Colonic mucosa (tissue), 4 donors: ENCODE measurements at regions not wholly inside any gene's neighbourhood (a gene's known extent, or its start where the extent isn't known, plus 50 kb on each side); places are given as distances from the start of the nearest gene placed in this dataset.

ENCODE experiments used
- DNase-seq: peaks from one replicate; pipeline ENCODE4 v3.0.0-alpha.2; 2020
- H3K27ac ChIP-seq: fragments of 200-600 bp; one replicate; pipeline ENCODE4 v1.8.0; 2021
- H3K27me3 ChIP-seq: fragments of 200-600 bp; one replicate; pipeline ENCODE4 v1.8.0; 2021
- H3K36me3 ChIP-seq: fragments of 200-600 bp; one replicate; pipeline ENCODE4 v1.8.0; 2021
- H3K4me1 ChIP-seq: fragments of 200-600 bp; one replicate; pipeline ENCODE4 v1.8.0; 2021; ENCODE audit warnings: mild to moderate bottlenecking
- H3K4me3 ChIP-seq: fragments of 200-600 bp; one replicate; pipeline ENCODE4 v1.8.0; 2021
- H3K9ac ChIP-seq, 2 donors: one replicate each; pipeline ENCODE4 v1.7.0; 2013; ENCODE audit warnings: control low read depth in 2 of 2, low read depth in 2 of 2, low read length in 2 of 2
- H3K9me3 ChIP-seq: fragments of 200-600 bp; one replicate; pipeline ENCODE4 v1.8.0; 2021
- intact Hi-C: fragments of 100-400 bp; cut with DNase I; formaldehyde crosslinking; loops from one replicate; pipeline ENCODE4 v1.14.1; 2022
- TF ChIP-seq, protein P1 (sequence below): fragments of 200-600 bp; IDR thresholded peaks from one replicate; pipeline ENCODE4 v1.8.0; 2022; ENCODE audit warnings: antibody characterized with exemption, mild to moderate bottlenecking
- donor health status: healthy.
- donor health status: DM: no; HTN: no; CAD: no.
- donor health status: DM: no; HTN: no; CAD: no.

DNA sequence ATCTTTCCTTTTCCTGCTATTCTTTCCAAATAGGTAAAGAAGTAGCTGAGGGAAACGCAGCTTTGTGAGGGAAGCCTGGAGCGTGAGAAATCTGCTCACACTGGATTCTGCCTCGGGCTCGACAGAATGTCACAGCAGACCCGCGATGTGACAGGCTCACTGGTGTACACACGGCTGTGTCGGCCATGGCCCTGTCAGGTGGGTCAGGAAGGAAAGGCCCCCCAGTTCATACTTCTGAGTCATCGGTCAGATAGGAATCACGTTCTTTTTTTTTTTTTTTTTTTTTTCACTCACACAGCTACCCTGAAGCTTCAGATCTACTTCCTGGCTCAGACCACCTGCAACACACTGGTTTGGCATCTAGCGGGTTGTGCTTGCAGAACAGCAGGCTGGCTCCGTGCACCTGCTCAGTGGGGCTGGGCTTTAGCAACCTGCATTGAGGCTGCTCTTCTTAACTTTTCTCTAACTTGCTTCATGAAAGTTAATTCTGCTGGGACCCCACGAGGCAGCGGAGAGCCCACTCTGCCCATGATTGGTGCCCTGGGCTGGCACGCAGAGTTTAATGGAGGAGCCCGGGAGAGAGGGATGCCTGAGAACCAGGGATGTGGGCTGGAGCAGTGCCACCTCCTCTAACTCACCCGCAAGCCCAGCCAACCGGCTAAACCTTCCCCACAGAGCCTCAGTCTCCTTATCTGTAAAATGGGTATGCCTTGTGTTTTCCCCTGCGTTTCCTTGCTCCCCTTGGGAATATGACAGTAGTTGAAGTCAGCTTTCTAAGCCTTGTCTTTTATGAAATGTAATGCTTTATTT is 61.5 kb upstream of the FNDC1 start:
- no peaks in the 10 kb centered on the region for H3K27me3 ChIP-seq
- DNase-seq = peak; percentile 24
- intact Hi-C loops = no loop called here
- H3K36me3 ChIP-seq = no peaks in the 10 kb centered on the region
- no peaks in the 10 kb centered on the region for H3K9me3 ChIP-seq
- peaks cover 3% of the 10 kb centered on the region for H3K4me1 ChIP-seq
- H3K4me3 ChIP-seq = no peak overlapping the region
- TF ChIP-seq, protein P1, sequence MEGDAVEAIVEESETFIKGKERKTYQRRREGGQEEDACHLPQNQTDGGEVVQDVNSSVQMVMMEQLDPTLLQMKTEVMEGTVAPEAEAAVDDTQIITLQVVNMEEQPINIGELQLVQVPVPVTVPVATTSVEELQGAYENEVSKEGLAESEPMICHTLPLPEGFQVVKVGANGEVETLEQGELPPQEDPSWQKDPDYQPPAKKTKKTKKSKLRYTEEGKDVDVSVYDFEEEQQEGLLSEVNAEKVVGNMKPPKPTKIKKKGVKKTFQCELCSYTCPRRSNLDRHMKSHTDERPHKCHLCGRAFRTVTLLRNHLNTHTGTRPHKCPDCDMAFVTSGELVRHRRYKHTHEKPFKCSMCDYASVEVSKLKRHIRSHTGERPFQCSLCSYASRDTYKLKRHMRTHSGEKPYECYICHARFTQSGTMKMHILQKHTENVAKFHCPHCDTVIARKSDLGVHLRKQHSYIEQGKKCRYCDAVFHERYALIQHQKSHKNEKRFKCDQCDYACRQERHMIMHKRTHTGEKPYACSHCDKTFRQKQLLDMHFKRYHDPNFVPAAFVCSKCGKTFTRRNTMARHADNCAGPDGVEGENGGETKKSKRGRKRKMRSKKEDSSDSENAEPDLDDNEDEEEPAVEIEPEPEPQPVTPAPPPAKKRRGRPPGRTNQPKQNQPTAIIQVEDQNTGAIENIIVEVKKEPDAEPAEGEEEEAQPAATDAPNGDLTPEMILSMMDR = no peak
- no peak overlapping the region for H3K9ac ChIP-seq
- H3K27ac ChIP-seq = peak overlapping the region; percentile 3

DNA sequence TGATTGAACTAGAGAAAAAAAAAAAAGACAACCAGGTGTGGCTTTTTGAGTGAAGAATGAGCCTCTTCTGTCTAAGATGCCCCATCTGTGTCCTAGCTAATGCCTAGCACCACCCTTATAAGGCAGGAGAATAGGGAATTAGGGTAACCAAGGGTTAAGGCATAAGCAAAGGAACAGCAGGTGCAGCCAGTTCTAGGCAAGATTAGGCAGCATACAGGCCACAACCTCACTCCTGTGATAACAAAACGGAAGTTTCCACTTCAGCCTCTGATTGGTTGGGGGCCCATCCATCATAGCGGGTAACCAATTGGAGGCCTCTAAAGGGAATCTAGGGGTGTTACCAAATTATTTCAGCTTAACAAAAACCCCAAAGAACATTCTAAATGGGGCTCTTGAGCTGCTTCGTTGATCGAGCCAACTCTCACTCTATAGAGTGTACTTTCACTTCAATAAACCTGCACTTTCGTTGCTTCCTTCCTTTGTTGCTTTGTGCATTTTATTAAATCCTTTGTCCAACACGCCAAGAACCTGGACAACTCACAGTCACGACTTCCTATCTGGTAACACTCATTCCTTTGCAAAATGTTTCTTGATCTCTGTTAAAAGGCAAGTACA is 61.9 kb upstream of the TAGAP start:
- H3K4me1 ChIP-seq = peaks cover 3% of the 10 kb centered on the region
- TF ChIP-seq, protein P1 = no peak
- H3K36me3 ChIP-seq = no peaks in the 10 kb centered on the region
- H3K4me3 ChIP-seq = no peak overlapping the region
- peak; percentile 84 for DNase-seq
- H3K27ac ChIP-seq = peak overlapping the region; percentile 3
- no peaks in the 10 kb centered on the region for H3K9me3 ChIP-seq
- H3K9ac ChIP-seq = no peak overlapping the region
- intact Hi-C loops = no loop called here
- H3K27me3 ChIP-seq = no peaks in the 10 kb centered on the region

DNA sequence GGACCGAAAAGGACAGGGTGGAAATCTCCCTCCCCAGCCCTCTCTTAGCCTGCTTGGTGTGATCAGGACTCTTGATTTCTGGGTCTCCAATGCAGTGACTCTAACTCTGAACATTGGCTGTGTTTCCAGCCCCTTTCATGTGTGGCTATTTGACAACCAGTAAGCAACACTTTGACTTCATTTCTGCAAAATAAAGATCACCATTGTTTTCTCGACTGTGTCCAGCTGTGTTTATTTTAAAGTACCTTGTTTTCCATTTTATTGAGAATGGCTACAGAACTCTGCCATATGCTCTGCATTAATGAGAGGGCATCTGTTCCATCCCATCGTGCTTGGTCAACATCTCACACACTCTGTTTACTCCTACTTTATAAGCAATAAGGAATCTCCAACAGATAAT is 60.9 kb upstream of the TAGAP start:
- TF ChIP-seq, protein P1 = no peak
- H3K9me3 ChIP-seq = no peaks in the 10 kb centered on the region
- peaks cover 3% of the 10 kb centered on the region for H3K4me1 ChIP-seq
- no peak overlapping the region for H3K9ac ChIP-seq
- no peak overlapping the region for H3K27ac ChIP-seq
- no peaks in the 10 kb centered on the region for H3K27me3 ChIP-seq
- H3K4me3 ChIP-seq = no peak overlapping the region
- no peaks in the 10 kb centered on the region for H3K36me3 ChIP-seq
- intact Hi-C loops = loop anchor here (2.0 kb wide), 1 partner anchor 63 kb away; no protein-coding TSS in a partner anchor
- no peak for DNase-seq

DNA sequence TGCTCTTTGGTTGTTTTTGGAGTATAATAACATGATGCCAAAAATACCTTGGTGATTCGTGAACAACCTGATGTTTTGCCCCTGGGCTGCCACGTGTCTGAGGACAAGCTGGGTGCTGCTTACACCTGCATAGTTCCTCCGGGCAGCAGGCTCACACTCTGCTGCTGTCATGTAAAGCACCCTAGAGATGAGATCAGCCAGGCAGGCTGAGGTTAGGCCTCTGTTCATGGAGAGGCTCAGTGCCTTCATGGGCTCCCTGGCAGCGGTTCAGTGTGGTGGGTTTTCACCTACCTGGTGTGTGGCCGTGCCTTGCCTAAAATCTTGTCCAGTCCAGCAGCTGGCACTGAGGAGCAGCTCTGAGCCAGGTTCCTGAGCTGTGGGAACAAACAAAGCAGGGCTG is 60.1 kb upstream of the TAGAP start:
- DNase-seq = peak; percentile 14
- Histone ChIP-seq H3K9me3 (no peaks in the 10 kb centered on the region), H3K9ac (no peak overlapping the region), H3K36me3 (no peaks in the 10 kb centered on the region), H3K27me3 (no peaks in the 10 kb centered on the region), H3K4me3 (no peak overlapping the region), H3K4me1 (peaks cover 3% of the 10 kb centered on the region), H3K27ac (no peak overlapping the region)
- TF ChIP-seq, protein P1 = no peak
- intact Hi-C loops = loop anchor here (2.0 kb wide), 1 partner anchor 62 kb away; no protein-coding TSS in a partner anchor

DNA sequence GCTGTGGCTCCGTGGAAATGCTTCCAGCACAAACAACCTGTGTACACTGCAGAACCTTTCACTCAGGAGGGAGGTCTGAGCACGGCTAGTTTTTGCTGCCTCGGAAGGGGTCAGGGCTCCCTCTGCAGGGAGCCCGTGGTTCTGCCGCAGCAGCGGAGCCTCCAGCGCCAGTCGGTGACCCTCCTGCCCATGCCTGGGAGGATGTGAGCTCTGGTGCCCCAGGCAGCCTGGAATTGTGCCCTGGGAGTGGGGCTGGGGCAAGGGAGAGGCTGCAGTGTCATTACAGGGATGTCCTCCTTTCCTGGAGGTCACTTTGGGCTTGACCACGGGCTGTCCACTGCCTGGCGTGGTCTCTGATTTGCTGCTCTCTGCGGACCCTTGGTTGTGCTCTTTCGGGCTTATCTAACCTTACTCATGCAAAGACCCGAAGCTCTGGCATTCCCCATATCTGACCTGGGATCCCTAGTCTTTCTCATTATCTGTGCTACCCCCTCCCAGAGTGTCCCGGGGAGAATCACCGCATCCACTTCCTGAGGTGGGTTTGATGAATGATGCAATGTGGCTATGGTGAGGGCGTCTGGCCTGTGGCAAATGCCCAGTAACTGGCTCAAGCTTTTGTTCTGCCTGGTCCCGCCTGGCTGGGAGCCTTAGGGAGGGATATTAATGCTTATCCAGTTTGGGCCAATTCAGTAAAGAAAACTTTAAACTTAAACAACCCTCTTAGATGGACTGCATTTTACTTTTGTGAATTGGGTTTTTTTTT is 59.6 kb upstream of the TAGAP start:
- Histone ChIP-seq H3K27ac (no peak overlapping the region), H3K27me3 (no peaks in the 10 kb centered on the region), H3K9ac (no peak overlapping the region), H3K4me1 (peaks cover 3% of the 10 kb centered on the region), H3K9me3 (no peaks in the 10 kb centered on the region), H3K36me3 (no peaks in the 10 kb centered on the region), H3K4me3 (no peak overlapping the region)
- intact Hi-C loops = loop anchor here (2.0 kb wide), 1 partner anchor 62 kb away; no protein-coding TSS in a partner anchor
- DNase-seq = peak; percentile 58
- TF ChIP-seq, protein P1 = peak; percentile 83
